ENCODE measurements at regions not wholly inside any gene's neighbourhood (a gene's known extent, or its start where the extent isn't known, plus 50 kb on each side); places are given as distances from the start of the nearest gene placed in this dataset.

DNA sequence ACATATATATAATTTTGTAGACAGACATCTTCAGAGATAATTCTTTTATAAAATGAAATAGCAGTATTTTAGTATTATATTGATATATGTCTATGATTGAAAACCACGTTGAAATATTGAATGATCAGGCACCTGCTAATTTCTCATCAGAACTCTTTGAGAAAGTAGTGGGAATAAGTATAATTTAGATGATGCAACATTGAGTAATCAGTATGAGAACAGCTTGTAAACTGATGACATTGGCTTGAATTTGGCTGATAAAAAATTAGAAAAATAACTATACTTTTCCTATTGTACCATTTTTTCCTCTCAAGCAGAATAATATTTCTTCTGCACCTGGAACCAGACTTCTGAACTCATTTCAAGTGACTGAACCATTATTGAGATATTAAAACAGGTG lies 1316.8 kb downstream of the NCAM2 start:
- TF ChIP-seq, protein P1, sequence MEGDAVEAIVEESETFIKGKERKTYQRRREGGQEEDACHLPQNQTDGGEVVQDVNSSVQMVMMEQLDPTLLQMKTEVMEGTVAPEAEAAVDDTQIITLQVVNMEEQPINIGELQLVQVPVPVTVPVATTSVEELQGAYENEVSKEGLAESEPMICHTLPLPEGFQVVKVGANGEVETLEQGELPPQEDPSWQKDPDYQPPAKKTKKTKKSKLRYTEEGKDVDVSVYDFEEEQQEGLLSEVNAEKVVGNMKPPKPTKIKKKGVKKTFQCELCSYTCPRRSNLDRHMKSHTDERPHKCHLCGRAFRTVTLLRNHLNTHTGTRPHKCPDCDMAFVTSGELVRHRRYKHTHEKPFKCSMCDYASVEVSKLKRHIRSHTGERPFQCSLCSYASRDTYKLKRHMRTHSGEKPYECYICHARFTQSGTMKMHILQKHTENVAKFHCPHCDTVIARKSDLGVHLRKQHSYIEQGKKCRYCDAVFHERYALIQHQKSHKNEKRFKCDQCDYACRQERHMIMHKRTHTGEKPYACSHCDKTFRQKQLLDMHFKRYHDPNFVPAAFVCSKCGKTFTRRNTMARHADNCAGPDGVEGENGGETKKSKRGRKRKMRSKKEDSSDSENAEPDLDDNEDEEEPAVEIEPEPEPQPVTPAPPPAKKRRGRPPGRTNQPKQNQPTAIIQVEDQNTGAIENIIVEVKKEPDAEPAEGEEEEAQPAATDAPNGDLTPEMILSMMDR (conservative IDR thresholded peaks at IDR 0.05; ENCODE audit: low read length): no peak
- no peak overlapping the region for H3K4me3 ChIP-seq (ENCODE audit: low read length)
- no peak for DNase-seq (ENCODE audit: low read depth)

DNA sequence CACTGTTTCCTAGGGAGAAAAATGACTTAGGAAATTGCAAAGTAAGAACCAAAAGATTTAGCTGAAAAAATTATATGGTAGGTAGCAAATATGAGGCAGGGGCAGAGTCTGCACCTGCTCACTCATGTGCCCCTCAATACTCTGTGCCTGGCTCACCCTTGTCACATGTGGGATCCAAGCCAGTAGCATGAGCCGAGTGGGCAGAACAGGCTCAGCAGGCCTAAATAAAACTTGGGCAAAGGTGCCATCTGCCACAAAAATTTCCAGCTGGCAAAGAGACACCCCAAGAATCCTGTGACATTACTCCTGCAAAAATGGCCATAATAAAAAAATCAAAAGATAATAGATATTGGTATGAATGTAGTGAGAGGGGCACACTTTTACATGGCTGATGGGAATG lies 1321.2 kb downstream of the NCAM2 start:
- TF ChIP-seq, protein P1 (conservative IDR thresholded peaks at IDR 0.05; ENCODE audit: low read length): no peak
- no peak overlapping the region for H3K4me3 ChIP-seq (ENCODE audit: low read length)
- DNase-seq (ENCODE audit: low read depth): no peak

DNA sequence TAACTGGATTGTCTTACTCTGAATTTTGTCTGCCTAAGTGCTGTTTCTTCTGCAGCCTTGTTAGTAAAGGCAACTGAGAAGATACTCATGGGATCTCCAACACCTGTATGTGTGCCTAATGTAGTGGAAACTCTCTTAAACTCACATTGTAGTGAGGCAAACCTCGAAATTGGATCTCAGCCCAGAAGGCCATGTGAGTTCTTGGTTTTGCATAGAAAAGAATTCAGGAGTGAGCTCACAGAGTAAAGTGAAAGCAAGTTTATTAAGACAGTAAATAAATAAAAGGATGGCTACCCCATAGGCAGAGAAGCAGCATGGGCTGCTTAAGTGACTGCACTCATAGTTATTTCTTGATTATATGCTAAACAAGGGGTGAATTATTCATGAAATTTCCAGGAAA lies 1344.7 kb downstream of the NCAM2 start:
- H3K4me3 ChIP-seq (ENCODE audit: low read length): no peak overlapping the region
- TF ChIP-seq, protein P1 (conservative IDR thresholded peaks at IDR 0.05; ENCODE audit: low read length): no peak
- no peak for DNase-seq (ENCODE audit: low read depth)

DNA sequence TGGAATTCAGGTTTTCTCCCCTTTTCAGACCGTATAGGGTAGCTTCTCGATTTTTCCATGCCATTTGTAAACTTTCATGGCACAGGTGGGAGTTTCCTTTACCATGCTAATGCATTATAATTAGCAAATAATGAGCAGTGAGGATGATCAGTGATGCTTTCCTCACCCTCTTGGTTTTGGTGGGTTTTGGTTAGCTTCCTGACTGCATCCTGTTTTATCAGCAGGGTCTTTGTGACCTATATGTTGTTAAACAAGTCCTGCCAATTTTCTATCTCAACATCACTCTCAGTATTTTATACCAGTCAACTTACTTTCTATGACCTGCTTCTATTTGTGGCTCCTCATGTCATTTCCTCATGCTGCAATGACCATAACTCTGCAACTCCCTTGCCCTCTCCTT lies 1345.1 kb downstream of the NCAM2 start:
- no peak for DNase-seq (ENCODE audit: low read depth)
- TF ChIP-seq, protein P1 (conservative IDR thresholded peaks at IDR 0.05; ENCODE audit: low read length): no peak

DNA sequence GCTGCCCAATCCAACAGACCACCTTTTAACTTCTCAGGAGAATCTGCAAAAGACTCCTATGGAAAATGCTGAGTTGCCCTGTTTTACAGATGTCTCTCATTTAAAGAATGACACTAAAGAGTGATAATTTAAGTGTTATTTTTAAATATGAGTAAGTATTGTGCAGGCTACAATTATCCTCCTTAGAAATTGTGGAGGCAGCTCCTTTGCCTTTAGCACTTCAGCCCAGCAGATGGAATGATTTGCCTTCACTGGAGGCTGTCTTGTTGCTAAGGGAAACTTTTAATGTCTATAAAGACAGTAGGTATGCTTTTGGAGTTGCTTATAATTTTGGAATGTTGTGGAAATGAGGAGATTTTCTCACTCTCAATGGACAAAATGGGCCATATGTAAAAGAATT lies 1345.5 kb downstream of the NCAM2 start:
- no peak overlapping the region for H3K4me3 ChIP-seq (ENCODE audit: low read length)
- TF ChIP-seq, protein P1 (conservative IDR thresholded peaks at IDR 0.05; ENCODE audit: low read length): no peak
- no peak for DNase-seq (ENCODE audit: low read depth)

More for the DNA sequence above, 1345.1 kb downstream of the NCAM2 start:
- H3K4me3 ChIP-seq (ENCODE audit: low read length): no peak overlapping the region

DNA sequence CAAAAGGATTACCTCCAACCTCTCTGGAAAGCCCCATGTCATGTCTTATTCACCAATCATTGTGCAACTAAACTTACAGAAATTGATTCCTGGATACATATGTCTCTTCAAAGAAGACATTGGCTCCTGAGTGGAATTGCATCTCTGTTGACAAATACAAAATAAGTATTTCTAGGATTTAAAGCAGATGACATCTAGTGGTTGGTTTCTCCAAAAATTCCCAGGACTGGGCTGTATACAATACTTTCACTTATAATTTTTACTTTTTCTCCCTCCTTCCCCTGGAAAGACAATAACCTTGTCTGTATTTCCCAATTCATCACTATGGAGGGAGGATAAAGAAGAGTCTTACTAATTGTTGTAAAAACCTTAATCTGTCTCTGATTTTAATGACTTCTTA lies 1347.4 kb downstream of the NCAM2 start:
- TF ChIP-seq, protein P1 (conservative IDR thresholded peaks at IDR 0.05; ENCODE audit: low read length): no peak
- H3K4me3 ChIP-seq (ENCODE audit: low read length): no peak overlapping the region
- no peak for DNase-seq (ENCODE audit: low read depth)

DNA sequence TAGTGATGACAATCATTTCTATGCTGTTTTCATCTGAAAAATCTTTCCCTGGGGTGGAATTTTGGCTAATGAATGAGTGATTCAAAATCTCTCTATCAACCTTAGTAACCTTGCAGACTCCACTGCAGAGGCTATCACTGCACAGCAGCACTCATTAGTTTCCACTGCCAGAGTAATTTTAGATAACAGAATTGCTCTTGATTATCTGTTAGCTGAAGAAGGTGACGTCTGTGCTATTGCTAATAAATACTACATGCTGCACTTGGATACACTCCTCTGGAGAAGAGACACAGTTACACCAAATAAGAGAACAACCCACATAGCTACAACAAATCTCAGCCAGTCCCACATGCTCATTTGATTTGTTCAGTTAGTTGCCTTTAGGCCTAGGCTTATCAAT lies 1348.4 kb downstream of the NCAM2 start:
- no peak for DNase-seq (ENCODE audit: low read depth)
- no peak overlapping the region for H3K4me3 ChIP-seq (ENCODE audit: low read length)
- TF ChIP-seq, protein P1 (conservative IDR thresholded peaks at IDR 0.05; ENCODE audit: low read length): no peak

Data from AG10803 (cell line).